Esophagus squamous epithelium (tissue), 4 donors: ENCODE measurements at regions not wholly inside any gene's neighbourhood (a gene's known extent, or its start where the extent isn't known, plus 50 kb on each side); places are given as distances from the start of the nearest gene placed in this dataset.

Experiments used
- POLR2A ChIP-seq, 4 donors: fragments of 450-650 bp; IDR thresholded peaks; one replicate each; pipeline ENCODE4 v1.6.1; 2017; ENCODE audit warnings: antibody characterized with exemption in 4 of 4, mild to moderate bottlenecking in 4 of 4, moderate library complexity in 3 of 4
- TF ChIP-seq, protein P1 (sequence below), 6 experiments: fragments of 450-650 bp in 4 of 6; fragments of 200-600 bp in 2 of 6; sonication (generic) in 2 of 6; IDR thresholded peaks; one replicate each; pipeline ENCODE4 v1.5.1; 2016 to 2019; ENCODE audit warnings: antibody characterized with exemption in 6 of 6, mild to moderate bottlenecking in 4 of 6, moderate library complexity in 4 of 6

DNA sequence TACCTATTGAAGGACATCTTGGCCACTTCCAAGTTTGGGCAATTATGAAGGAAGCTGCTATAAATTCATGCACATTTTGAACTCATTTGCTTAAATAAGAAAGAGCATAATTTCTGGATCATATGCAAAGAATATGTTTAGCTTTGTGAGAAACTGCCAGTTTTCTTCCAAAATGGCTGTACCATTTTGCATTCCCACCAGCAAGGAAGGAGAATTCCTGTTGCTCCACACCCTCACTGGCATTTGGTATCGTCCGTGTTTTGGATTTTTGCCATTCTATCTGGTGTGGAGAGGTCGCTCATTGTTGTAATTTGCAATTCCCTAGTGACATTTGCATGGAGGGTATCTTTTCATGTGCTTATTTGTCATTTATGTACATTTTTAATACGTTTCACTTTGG, 339.3 kb downstream of the DAD1 start:
- TF ChIP-seq, protein P1, sequence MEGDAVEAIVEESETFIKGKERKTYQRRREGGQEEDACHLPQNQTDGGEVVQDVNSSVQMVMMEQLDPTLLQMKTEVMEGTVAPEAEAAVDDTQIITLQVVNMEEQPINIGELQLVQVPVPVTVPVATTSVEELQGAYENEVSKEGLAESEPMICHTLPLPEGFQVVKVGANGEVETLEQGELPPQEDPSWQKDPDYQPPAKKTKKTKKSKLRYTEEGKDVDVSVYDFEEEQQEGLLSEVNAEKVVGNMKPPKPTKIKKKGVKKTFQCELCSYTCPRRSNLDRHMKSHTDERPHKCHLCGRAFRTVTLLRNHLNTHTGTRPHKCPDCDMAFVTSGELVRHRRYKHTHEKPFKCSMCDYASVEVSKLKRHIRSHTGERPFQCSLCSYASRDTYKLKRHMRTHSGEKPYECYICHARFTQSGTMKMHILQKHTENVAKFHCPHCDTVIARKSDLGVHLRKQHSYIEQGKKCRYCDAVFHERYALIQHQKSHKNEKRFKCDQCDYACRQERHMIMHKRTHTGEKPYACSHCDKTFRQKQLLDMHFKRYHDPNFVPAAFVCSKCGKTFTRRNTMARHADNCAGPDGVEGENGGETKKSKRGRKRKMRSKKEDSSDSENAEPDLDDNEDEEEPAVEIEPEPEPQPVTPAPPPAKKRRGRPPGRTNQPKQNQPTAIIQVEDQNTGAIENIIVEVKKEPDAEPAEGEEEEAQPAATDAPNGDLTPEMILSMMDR (IDR thresholded peaks at IDR 0.05), result no peak
- TF ChIP-seq POLR2A (IDR thresholded peaks at IDR 0.05), result no peak
